ENCODE measurements at regions not wholly inside any gene's neighbourhood (a gene's known extent, or its start where the extent isn't known, plus 50 kb on each side); places are given as distances from the start of the nearest gene placed in this dataset.

GRCh38 chr2:62286089-62286785, 90.3 kb downstream of the B3GNT2 start:
- Histone ChIP-seq H2AFZ (ENCODE audit: low read length) (no peak overlapping the region), H3K4me1 (ENCODE audit: insufficient read depth, low read length, severe bottlenecking) (peaks cover 14% of the 10 kb centered on the region), H3K36me3 (ENCODE audit: insufficient read depth, low read length) (no peaks in the 10 kb centered on the region; the same call in 1 of the 2 replicates)

DNA sequence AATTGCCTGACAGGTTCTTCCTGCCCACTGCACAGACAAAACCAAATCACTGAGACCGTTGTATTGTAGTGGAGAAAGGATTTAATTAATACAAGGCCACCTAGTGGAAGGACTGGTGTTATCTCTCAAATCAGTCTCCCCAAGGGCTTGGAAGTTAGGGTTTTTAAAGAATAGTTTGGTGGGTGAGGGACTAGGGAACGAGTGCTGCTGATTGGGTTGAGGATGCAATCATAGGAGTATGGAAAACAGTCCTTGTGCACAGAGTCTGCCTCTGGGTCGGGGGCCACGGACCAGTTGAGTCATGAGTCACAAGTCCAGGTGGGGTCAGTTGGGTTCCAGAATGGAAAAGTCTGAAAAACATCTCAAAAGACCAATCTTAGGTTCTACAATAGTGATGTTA, 89.1 kb downstream of the B3GNT2 start:
- no peaks in the 10 kb centered on the region for H3F3A ChIP-seq (ENCODE audit: insufficient read depth, low read length)
- peaks cover 11% of the 10 kb centered on the region for H3K9me3 ChIP-seq (ENCODE audit: low read length)

More at GRCh38 chr2:62286089-62286785, 90.3 kb downstream of the B3GNT2 start:
- no peak overlapping the region for H3K27ac ChIP-seq (ENCODE audit: low read depth, low read length, poor library complexity, severe bottlenecking)
- H3K4me3 ChIP-seq (ENCODE audit: low read depth, low read length, poor library complexity, severe bottlenecking): no peak overlapping the region
- H3K4me2 ChIP-seq (ENCODE audit: low read length): no peak overlapping the region
- peaks cover 11% of the 10 kb centered on the region for H3K9me3 ChIP-seq (ENCODE audit: low read length)
- H3K9me2 ChIP-seq (ENCODE audit: low read depth, low read length): no peaks in the 10 kb centered on the region
- no peak for TF ChIP-seq EZH2 (IDR thresholded peaks at IDR 0.05; ENCODE audit: borderline replicate concordance, low read length)
- TF ChIP-seq, protein P1, sequence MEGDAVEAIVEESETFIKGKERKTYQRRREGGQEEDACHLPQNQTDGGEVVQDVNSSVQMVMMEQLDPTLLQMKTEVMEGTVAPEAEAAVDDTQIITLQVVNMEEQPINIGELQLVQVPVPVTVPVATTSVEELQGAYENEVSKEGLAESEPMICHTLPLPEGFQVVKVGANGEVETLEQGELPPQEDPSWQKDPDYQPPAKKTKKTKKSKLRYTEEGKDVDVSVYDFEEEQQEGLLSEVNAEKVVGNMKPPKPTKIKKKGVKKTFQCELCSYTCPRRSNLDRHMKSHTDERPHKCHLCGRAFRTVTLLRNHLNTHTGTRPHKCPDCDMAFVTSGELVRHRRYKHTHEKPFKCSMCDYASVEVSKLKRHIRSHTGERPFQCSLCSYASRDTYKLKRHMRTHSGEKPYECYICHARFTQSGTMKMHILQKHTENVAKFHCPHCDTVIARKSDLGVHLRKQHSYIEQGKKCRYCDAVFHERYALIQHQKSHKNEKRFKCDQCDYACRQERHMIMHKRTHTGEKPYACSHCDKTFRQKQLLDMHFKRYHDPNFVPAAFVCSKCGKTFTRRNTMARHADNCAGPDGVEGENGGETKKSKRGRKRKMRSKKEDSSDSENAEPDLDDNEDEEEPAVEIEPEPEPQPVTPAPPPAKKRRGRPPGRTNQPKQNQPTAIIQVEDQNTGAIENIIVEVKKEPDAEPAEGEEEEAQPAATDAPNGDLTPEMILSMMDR (IDR thresholded peaks at IDR 0.05; ENCODE audit: low read length): no peak
- no peaks in the 10 kb centered on the region for H3F3A ChIP-seq (ENCODE audit: insufficient read depth, low read length)
- H4K20me1 ChIP-seq (ENCODE audit: insufficient read depth, low read length): no peaks in the 10 kb centered on the region
- no peaks in the 10 kb centered on the region for H3K27me3 ChIP-seq (ENCODE audit: insufficient read depth, low read length)
- no peaks in the 10 kb centered on the region for H3K79me2 ChIP-seq (ENCODE audit: insufficient read depth, low read length)
- no peak overlapping the region for H3K9ac ChIP-seq (ENCODE audit: low read length)

DNA sequence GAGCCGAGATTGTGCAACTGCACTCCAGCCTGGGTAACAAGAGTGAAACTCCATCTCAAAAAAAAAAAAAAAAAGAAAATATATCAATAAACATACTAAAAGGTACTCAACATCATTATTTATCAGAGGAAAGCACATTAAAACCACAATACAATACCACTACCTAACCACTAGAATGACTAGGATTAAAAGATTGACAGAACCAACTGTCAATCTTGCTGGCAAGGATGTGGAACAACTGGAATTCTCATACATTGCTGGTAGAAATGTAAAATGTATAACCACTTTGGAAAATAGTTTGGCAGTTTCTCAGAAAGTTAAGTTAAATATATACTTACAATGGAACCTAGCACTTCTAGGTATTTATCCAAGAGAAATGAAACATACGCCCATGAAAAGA, 88.6 kb downstream of the B3GNT2 start:
- Histone ChIP-seq H3K4me1 (ENCODE audit: insufficient read depth, low read length, severe bottlenecking) (peaks cover 14% of the 10 kb centered on the region), H3K27me3 (ENCODE audit: insufficient read depth, low read length) (no peaks in the 10 kb centered on the region), H4K20me1 (ENCODE audit: insufficient read depth, low read length) (no peaks in the 10 kb centered on the region), H3K9me2 (ENCODE audit: low read depth, low read length) (no peaks in the 10 kb centered on the region), H3K4me3 (ENCODE audit: low read depth, low read length, poor library complexity, severe bottlenecking) (no peak overlapping the region), H3K79me2 (ENCODE audit: insufficient read depth, low read length) (no peaks in the 10 kb centered on the region), H3K36me3 (ENCODE audit: insufficient read depth, low read length) (no peaks in the 10 kb centered on the region; the same call in 1 of the 2 replicates), H3F3A (ENCODE audit: insufficient read depth, low read length) (no peaks in the 10 kb centered on the region), H3K27ac (ENCODE audit: low read depth, low read length, poor library complexity, severe bottlenecking) (no peak overlapping the region), H2AFZ (ENCODE audit: low read length) (no peak overlapping the region), H3K9ac (ENCODE audit: low read length) (no peak overlapping the region), H3K9me3 (ENCODE audit: low read length) (peaks cover 11% of the 10 kb centered on the region), H3K4me2 (ENCODE audit: low read length) (no peak overlapping the region)
- no peak for TF ChIP-seq EZH2 (IDR thresholded peaks at IDR 0.05; ENCODE audit: borderline replicate concordance, low read length)
- TF ChIP-seq, protein P1 (IDR thresholded peaks at IDR 0.05; ENCODE audit: low read length): no peak

More for the DNA sequence above, 89.1 kb downstream of the B3GNT2 start:
- H3K9me2 ChIP-seq (ENCODE audit: low read depth, low read length): no peaks in the 10 kb centered on the region
- H2AFZ ChIP-seq (ENCODE audit: low read length): no peak overlapping the region
- H3K79me2 ChIP-seq (ENCODE audit: insufficient read depth, low read length): no peaks in the 10 kb centered on the region
- H3K9ac ChIP-seq (ENCODE audit: low read length): no peak overlapping the region
- no peak overlapping the region for H3K27ac ChIP-seq (ENCODE audit: low read depth, low read length, poor library complexity, severe bottlenecking)
- no peak overlapping the region for H3K4me2 ChIP-seq (ENCODE audit: low read length)
- H3K27me3 ChIP-seq (ENCODE audit: insufficient read depth, low read length): no peaks in the 10 kb centered on the region
- no peaks in the 10 kb centered on the region; the same call in 1 of the 2 replicates for H3K36me3 ChIP-seq (ENCODE audit: insufficient read depth, low read length)
- H3K4me3 ChIP-seq (ENCODE audit: low read depth, low read length, poor library complexity, severe bottlenecking): no peak overlapping the region
- peaks cover 14% of the 10 kb centered on the region for H3K4me1 ChIP-seq (ENCODE audit: insufficient read depth, low read length, severe bottlenecking)
- no peaks in the 10 kb centered on the region for H4K20me1 ChIP-seq (ENCODE audit: insufficient read depth, low read length)
- TF ChIP-seq EZH2 (IDR thresholded peaks at IDR 0.05; ENCODE audit: borderline replicate concordance, low read length): no peak
- TF ChIP-seq, protein P1 (IDR thresholded peaks at IDR 0.05; ENCODE audit: low read length): peak; percentile 16; the same call in 1 of the 2 replicates

All from OCI-LY1 (cell line).